ENCODE measurements at regions not wholly inside any gene's neighbourhood (a gene's known extent, or its start where the extent isn't known, plus 50 kb on each side); places are given as distances from the start of the nearest gene placed in this dataset.

DNA sequence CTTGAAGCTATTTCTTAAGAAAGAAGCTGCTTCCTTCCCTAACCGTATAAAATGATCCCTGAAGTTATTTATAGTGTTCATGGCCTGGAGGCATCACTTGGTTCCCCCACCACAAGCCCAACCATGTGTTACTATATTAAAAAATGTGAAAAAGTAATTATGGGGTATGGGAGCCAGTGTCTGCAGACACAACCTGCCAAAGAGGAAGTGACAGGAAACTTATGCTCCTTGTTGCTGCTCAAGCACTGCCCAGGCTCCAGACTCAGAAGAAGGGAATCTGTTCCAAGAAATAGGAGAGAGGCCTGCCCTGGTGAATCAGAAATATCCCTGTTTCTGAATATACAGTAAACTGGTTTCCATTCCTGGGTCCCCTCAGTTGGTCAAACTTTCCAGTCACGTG is 217.2 kb upstream of the BMP4 start:
- DNase-seq (peak in 1 of 4 donors; percentile 66), ATAC-seq (peak; percentile 15)
- no peak overlapping the region for H3K27ac ChIP-seq
- intact Hi-C loops (cut with DNase I): loop anchor here in 1 of 2 donors (10.0 kb wide), 1 partner anchor 629 kb away; no protein-coding TSS in a partner anchor
- no peaks in the 10 kb centered on the region for H3K36me3 ChIP-seq
- H3K27me3 ChIP-seq: peaks cover 0 to 5% of the 10 kb centered on the region in 2 donors
- H3K4me1 ChIP-seq: peaks cover 0 to 3% of the 10 kb centered on the region in 2 donors
- no peak for TF ChIP-seq CTCF (IDR thresholded peaks at IDR 0.05)
- H3K9me3 ChIP-seq: no peaks in the 10 kb centered on the region
- no peak overlapping the region for H3K4me3 ChIP-seq

DNA sequence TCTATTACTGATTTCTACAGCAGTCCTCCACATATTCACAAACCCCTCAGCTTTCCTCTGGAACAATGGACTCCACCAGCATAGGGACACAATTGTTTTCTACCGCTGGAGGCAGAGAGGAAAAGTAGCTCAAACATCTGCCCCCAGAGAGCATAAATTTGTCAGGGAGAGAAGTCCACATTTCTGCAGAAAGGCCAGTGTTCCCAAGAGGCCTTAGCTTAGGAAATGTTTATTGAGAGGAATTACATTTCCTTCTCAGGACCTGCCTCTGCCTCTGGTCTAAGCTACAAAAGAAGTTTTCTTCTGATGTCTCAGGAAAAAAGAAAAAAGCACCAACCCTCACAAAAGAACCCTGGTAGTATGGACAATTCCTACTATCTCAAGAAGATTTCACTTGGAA is 217.8 kb upstream of the BMP4 start:
- peaks cover 0 to 3% of the 10 kb centered on the region in 2 donors for H3K4me1 ChIP-seq
- no peak overlapping the region for H3K27ac ChIP-seq
- peaks cover 0 to 5% of the 10 kb centered on the region in 2 donors for H3K27me3 ChIP-seq
- H3K9me3 ChIP-seq: no peaks in the 10 kb centered on the region
- no peaks in the 10 kb centered on the region for H3K36me3 ChIP-seq
- ATAC-seq (no peak), DNase-seq (no peak)
- intact Hi-C loops (cut with DNase I): loop anchor here in 1 of 2 donors (10.0 kb wide), 1 partner anchor 630 kb away; no protein-coding TSS in a partner anchor
- H3K4me3 ChIP-seq: no peak overlapping the region
- no peak for TF ChIP-seq CTCF (IDR thresholded peaks at IDR 0.05)

- peak in 2 of 4 donors; percentile 82 to 85 for DNase-seq
- peak; percentile 64 to 92 for TF ChIP-seq CTCF (IDR thresholded peaks at IDR 0.05)
- peaks cover 0 to 5% of the 10 kb centered on the region in 2 donors for H3K27me3 ChIP-seq
- peaks cover 0 to 3% of the 10 kb centered on the region in 2 donors for H3K4me1 ChIP-seq
- H3K4me3 ChIP-seq: no peak overlapping the region
- peak; percentile 83 for ATAC-seq
- intact Hi-C loops (cut with DNase I): loop anchor here in 1 of 2 donors (10.0 kb wide), 1 partner anchor 631 kb away; no protein-coding TSS in a partner anchor
- H3K36me3 ChIP-seq: no peaks in the 10 kb centered on the region
- no peaks in the 10 kb centered on the region for H3K9me3 ChIP-seq
- H3K27ac ChIP-seq: no peak overlapping the region
Observed at GRCh38 chr14:54175298-54175942, 218.8 kb upstream of the BMP4 start.

- ATAC-seq (no peak), DNase-seq (no peak)
- Histone ChIP-seq H3K9me3 (no peaks in the 10 kb centered on the region), H3K27me3 (peaks cover 0 to 5% of the 10 kb centered on the region in 2 donors), H3K4me1 (peaks cover 0 to 3% of the 10 kb centered on the region in 2 donors), H3K36me3 (no peaks in the 10 kb centered on the region), H3K4me3 (no peak overlapping the region), H3K27ac (no peak overlapping the region)
- peak in 1 of 2 donors; percentile 8 for TF ChIP-seq CTCF (IDR thresholded peaks at IDR 0.05)
- intact Hi-C loops (cut with DNase I): loop anchor here in 1 of 2 donors (10.0 kb wide), 1 partner anchor 632 kb away; no protein-coding TSS in a partner anchor
Observed at GRCh38 chr14:54177019-54177418, 219.8 kb upstream of the CDKN3 start.

All from left lung (tissue), 4 donors.